Panc1 (cell line): ENCODE measurements at regions not wholly inside any gene's neighbourhood (a gene's known extent, or its start where the extent isn't known, plus 50 kb on each side); places are given as distances from the start of the nearest gene placed in this dataset.

Experiments used
- ATAC-seq: fragments of 200-7000 bp; cut with Tn5 transposase; 2 replicates; pipeline ENCODE4 v1.9.1; 2020; ENCODE audit warnings: mild to moderate bottlenecking, moderate library complexity
- BruUV-seq: library from RNA; stranded (reverse); fragments of 400-500 nt; replicated peaks from 2 replicates; lab custom pipeline; 2021; lab: Mats Ljungman, UMichigan
- CTCF ChIA-PET: fragments of 300-600 bp; sonication (Branson Sonifier 250); formaldehyde crosslinking; loops from one replicate; lab custom pipeline; 2022; ENCODE audit warnings: antibody characterized with exemption; lab: Charles Lee
- POLR2A ChIA-PET: fragments of 300-600 bp; sonication (Branson Sonifier 250); formaldehyde crosslinking; loops from one replicate; lab custom pipeline; 2022; ENCODE audit warnings: antibody characterized with exemption; lab: Charles Lee
- DNase-seq: peaks from one replicate; pipeline ENCODE4 v3.0.0-alpha.2; 2010; ENCODE audit warnings: low read depth, low spot score
- H3K27ac ChIP-seq: 2 replicates; pipeline ENCODE4 v1.5.1; 2011; ENCODE audit warnings: mild to moderate bottlenecking, low read length, inconsistent platforms
- H3K27me3 ChIP-seq: fragments of 200-500 bp; sonication (Bioruptor generic); 2 replicates; pipeline ENCODE4 v1.6.0; 2014; ENCODE audit warnings: low read length, inconsistent platforms; ENCODE audit not compliant: control insufficient read depth, insufficient read depth
- H3K36me3 ChIP-seq: fragments of 200-500 bp; sonication (Bioruptor generic); 2 replicates; pipeline ENCODE4 v1.5.1; 2014; ENCODE audit warnings: inconsistent platforms, mild to moderate bottlenecking, low read length, moderate library complexity; ENCODE audit not compliant: control insufficient read depth, insufficient read depth
- H3K4me1 ChIP-seq: 2 replicates; pipeline ENCODE4 v1.5.1; 2011; ENCODE audit warnings: inconsistent platforms, mild to moderate bottlenecking, low read length, moderate library complexity; ENCODE audit not compliant: control insufficient read depth, insufficient read depth
- H3K4me3 ChIP-seq, 2 experiments: 2 replicates each; pipeline ENCODE4 v1.5.1; 2011 to 2012; ENCODE audit warnings: low read depth in 2 of 2, low read length in 2 of 2, mild to moderate bottlenecking in 2 of 2, inconsistent platforms in 1 of 2, moderate library complexity in 1 of 2
- H3K9me3 ChIP-seq: fragments of 200-500 bp; sonication (Bioruptor generic); 2 replicates; pipeline ENCODE4 v1.5.1; 2014; ENCODE audit warnings: low read depth, mild to moderate bottlenecking, inconsistent platforms, low read length, moderate library complexity; ENCODE audit not compliant: control insufficient read depth, insufficient read depth
- POLR2AphosphoS5 ChIP-seq: IDR thresholded peaks from 2 replicates; pipeline ENCODE4 v1.6.1; 2012; ENCODE audit warnings: mild to moderate bottlenecking, low read depth, low read length, moderate library complexity
- SIN3A ChIP-seq: IDR thresholded peaks from 2 replicates; pipeline ENCODE4 v1.6.1; 2012; ENCODE audit warnings: low read depth, mild to moderate bottlenecking, low read length, moderate library complexity, borderline replicate concordance; ENCODE audit not compliant: insufficient read depth
- TCF7L2 ChIP-seq: IDR thresholded peaks from 2 replicates; pipeline ENCODE4 v1.6.1; 2011; ENCODE audit warnings: mild to moderate bottlenecking, low read depth, low read length, inconsistent platforms
- in situ Hi-C: cut with HindIII; loops from 2 replicates; pipeline ENCODE4 v1.10.0; 2016; ENCODE audit warnings: low sequenced_read_pairs, low pct_unique_long_range_greater_than_20kb
- intact Hi-C: fragments of 100-400 bp; cut with micrococcal nuclease; formaldehyde crosslinking; loops from one replicate; pipeline ENCODE4 v1.10.0; 2022; ENCODE audit not compliant: unreplicated experiment
- TF ChIP-seq, protein P1 (sequence below): fragments of 450-650 bp; IDR thresholded peaks from 2 replicates; pipeline ENCODE4 v1.5.1; 2017; ENCODE audit warnings: mild to moderate bottlenecking
- TF ChIP-seq, protein P2 (sequence below), 2 experiments: IDR thresholded peaks; 2 replicates each; pipeline ENCODE4 v1.6.1; 2011 to 2012; ENCODE audit warnings: low read depth in 2 of 2, control low read depth in 1 of 2, low read length in 1 of 2, mild to moderate bottlenecking in 1 of 2, moderate library complexity in 1 of 2; ENCODE audit not compliant: insufficient read depth in 1 of 2

DNA sequence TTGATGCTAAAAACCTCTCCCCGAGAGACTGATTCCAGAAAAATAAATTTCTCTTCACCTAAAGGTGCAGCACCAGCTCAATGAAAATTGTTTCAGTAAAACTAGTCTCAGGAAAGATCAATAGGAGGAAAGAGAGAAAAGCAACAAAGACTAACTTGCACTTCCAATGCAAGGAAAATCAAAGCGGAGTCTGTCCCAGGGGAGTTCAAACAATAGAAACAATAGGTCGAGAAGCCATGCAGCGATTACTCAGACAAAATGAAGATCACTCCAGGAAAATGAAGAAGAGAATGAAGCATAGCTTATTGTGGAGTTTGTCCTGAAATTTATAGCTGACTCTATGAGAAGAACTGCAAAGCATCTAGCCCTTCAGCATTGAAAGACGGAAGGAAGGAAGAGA, 105.1 kb upstream of the FRMD4B start:
- BruUV-seq, result no TSS peak
- H3K4me3 ChIP-seq, result no peak overlapping the region
- in situ Hi-C loops, result no loop called here
- H3K27me3 ChIP-seq, result no peaks in the 10 kb centered on the region
- H3K36me3 ChIP-seq, result no peaks in the 10 kb centered on the region
- H3K4me1 ChIP-seq, result no peaks in the 10 kb centered on the region
- ATAC-seq, result no peak
- no peaks in the 10 kb centered on the region for H3K9me3 ChIP-seq
- ChIA-PET POLR2A (no interaction called here), CTCF (no interaction called here)
- H3K27ac ChIP-seq, result no peak overlapping the region
- intact Hi-C loops, result no loop called here
- DNase-seq, result no peak
- TF ChIP-seq TCF7L2 (no peak), SIN3A (no peak), POLR2AphosphoS5 (no peak)
- TF ChIP-seq, protein P1, sequence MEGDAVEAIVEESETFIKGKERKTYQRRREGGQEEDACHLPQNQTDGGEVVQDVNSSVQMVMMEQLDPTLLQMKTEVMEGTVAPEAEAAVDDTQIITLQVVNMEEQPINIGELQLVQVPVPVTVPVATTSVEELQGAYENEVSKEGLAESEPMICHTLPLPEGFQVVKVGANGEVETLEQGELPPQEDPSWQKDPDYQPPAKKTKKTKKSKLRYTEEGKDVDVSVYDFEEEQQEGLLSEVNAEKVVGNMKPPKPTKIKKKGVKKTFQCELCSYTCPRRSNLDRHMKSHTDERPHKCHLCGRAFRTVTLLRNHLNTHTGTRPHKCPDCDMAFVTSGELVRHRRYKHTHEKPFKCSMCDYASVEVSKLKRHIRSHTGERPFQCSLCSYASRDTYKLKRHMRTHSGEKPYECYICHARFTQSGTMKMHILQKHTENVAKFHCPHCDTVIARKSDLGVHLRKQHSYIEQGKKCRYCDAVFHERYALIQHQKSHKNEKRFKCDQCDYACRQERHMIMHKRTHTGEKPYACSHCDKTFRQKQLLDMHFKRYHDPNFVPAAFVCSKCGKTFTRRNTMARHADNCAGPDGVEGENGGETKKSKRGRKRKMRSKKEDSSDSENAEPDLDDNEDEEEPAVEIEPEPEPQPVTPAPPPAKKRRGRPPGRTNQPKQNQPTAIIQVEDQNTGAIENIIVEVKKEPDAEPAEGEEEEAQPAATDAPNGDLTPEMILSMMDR, result no peak
- TF ChIP-seq, protein P2, sequence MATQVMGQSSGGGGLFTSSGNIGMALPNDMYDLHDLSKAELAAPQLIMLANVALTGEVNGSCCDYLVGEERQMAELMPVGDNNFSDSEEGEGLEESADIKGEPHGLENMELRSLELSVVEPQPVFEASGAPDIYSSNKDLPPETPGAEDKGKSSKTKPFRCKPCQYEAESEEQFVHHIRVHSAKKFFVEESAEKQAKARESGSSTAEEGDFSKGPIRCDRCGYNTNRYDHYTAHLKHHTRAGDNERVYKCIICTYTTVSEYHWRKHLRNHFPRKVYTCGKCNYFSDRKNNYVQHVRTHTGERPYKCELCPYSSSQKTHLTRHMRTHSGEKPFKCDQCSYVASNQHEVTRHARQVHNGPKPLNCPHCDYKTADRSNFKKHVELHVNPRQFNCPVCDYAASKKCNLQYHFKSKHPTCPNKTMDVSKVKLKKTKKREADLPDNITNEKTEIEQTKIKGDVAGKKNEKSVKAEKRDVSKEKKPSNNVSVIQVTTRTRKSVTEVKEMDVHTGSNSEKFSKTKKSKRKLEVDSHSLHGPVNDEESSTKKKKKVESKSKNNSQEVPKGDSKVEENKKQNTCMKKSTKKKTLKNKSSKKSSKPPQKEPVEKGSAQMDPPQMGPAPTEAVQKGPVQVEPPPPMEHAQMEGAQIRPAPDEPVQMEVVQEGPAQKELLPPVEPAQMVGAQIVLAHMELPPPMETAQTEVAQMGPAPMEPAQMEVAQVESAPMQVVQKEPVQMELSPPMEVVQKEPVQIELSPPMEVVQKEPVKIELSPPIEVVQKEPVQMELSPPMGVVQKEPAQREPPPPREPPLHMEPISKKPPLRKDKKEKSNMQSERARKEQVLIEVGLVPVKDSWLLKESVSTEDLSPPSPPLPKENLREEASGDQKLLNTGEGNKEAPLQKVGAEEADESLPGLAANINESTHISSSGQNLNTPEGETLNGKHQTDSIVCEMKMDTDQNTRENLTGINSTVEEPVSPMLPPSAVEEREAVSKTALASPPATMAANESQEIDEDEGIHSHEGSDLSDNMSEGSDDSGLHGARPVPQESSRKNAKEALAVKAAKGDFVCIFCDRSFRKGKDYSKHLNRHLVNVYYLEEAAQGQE (IDR thresholded peaks at IDR 0.05; ENCODE audit: insufficient read depth in 1 of 2, low read depth in 2 of 2, low read length in 1 of 2), result no peak

GRCh38 chr3:69490235-69490634, 104.3 kb upstream of the FRMD4B start:
- Histone ChIP-seq H3K36me3 (no peaks in the 10 kb centered on the region), H3K27ac (no peak overlapping the region), H3K4me1 (no peaks in the 10 kb centered on the region), H3K4me3 (no peak overlapping the region), H3K9me3 (no peaks in the 10 kb centered on the region), H3K27me3 (no peaks in the 10 kb centered on the region)
- TF ChIP-seq TCF7L2 (no peak), SIN3A (no peak), POLR2AphosphoS5 (no peak)
- TF ChIP-seq, protein P1, result no peak
- TF ChIP-seq, protein P2 (IDR thresholded peaks at IDR 0.05; ENCODE audit: insufficient read depth in 1 of 2, low read depth in 2 of 2, low read length in 1 of 2), result no peak
- CTCF ChIA-PET, result no interaction called here
- POLR2A ChIA-PET, result no interaction called here
- ATAC-seq (no peak), DNase-seq (no peak)
- no TSS peak for BruUV-seq
- in situ Hi-C loops (no loop called here), intact Hi-C loops (no loop called here)
